Stimulated activated naive CD4-positive, alpha-beta T cell treated with Interleukin-2 at 50 U/mL for 16 hours (primary cell): ENCODE measurements at regions not wholly inside any gene's neighbourhood (a gene's known extent, or its start where the extent isn't known, plus 50 kb on each side); places are given as distances from the start of the nearest gene placed in this dataset.
"Not testable (repeated sequence)": the region's sequence is repeated elsewhere in the genome, so short reads cannot be mapped to it uniquely, and the experiment has no call there.

Source experiments
- DNase-seq: peaks from one replicate; lab custom pipeline; 2025; lab: John Stamatoyannopoulos, UW

GRCh38 chr9:129435988-129436717 is 184.7 kb downstream of the C9orf50 start:
- no peak for DNase-seq

- DNase-seq, result no peak
Observed at GRCh38 chr9:129435291-129435690, 185.6 kb downstream of the C9orf50 start.

- DNase-seq, result no peak
Observed at GRCh38 chr9:129434187-129434586, 186.7 kb downstream of the C9orf50 start.

GRCh38 chr9:129432297-129433154 is 188.4 kb downstream of the C9orf50 start:
- no peak for DNase-seq

GRCh38 chr9:129430940-129431643 is 189.8 kb downstream of the C9orf50 start:
- no peak for DNase-seq

GRCh38 chr9:129428864-129429577 is 191.9 kb downstream of the C9orf50 start:
- DNase-seq, result no peak

GRCh38 chr9:129427149-129427548 is 193.8 kb downstream of the C9orf50 start:
- DNase-seq, result no peak

GRCh38 chr9:129423755-129424154 is 197.1 kb downstream of the C9orf50 start:
- not testable (repeated sequence) for DNase-seq

- no peak for DNase-seq
Observed at GRCh38 chr9:129423216-129423615, 197.7 kb downstream of the C9orf50 start.

GRCh38 chr9:129422843-129423192 is 198.1 kb downstream of the C9orf50 start:
- DNase-seq, result no peak

GRCh38 chr9:129422032-129422842 is 198.7 kb downstream of the C9orf50 start:
- no peak for DNase-seq

GRCh38 chr9:129421371-129421770 is 199.5 kb downstream of the C9orf50 start:
- DNase-seq, result no peak

GRCh38 chr9:129420721-129421120 is 200.2 kb downstream of the C9orf50 start:
- DNase-seq, result no peak

- no peak for DNase-seq
Observed at GRCh38 chr9:129419382-129419899, 201.5 kb downstream of the C9orf50 start.

GRCh38 chr9:129418451-129418850 is 202.4 kb downstream of the C9orf50 start:
- no peak for DNase-seq

GRCh38 chr9:129416821-129417539 is 203.9 kb downstream of the C9orf50 start:
- DNase-seq, result no peak

GRCh38 chr9:129415942-129416651 is 204.8 kb downstream of the C9orf50 start:
- no peak for DNase-seq

GRCh38 chr9:129414993-129415941 is 205.6 kb downstream of the C9orf50 start:
- no peak for DNase-seq
